Right lung (tissue), 2 donors: ENCODE measurements at regions not wholly inside any gene's neighbourhood (a gene's known extent, or its start where the extent isn't known, plus 50 kb on each side); places are given as distances from the start of the nearest gene placed in this dataset.
"Not testable (repeated sequence)": the region's sequence is repeated elsewhere in the genome, so short reads cannot be mapped to it uniquely, and the experiment has no call there.

Experiments
- DNase-seq, 2 donors: peaks; one replicate each; pipeline ENCODE4 v3.0.0-alpha.2; 2013

DNA sequence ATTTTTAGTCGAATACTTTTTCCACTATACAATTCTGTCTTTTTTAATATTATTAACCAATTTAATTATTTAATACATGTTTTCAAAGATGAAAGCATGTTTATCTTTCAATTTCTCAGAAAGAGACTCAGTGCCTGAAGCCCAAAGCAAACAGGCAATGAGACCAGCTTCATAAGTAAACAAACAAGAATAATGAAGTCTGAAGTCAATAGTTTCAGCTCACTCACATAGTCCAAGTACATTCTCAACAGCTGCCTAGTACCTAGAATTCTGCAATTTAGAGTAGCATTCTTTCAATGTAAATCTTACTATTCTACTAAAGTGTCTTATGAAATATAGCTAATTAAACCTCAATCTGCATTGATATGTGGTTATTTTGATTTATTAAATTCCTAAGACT lies 626.5 kb upstream of the NRSN1 start:
- DNase-seq, result no peak

DNA sequence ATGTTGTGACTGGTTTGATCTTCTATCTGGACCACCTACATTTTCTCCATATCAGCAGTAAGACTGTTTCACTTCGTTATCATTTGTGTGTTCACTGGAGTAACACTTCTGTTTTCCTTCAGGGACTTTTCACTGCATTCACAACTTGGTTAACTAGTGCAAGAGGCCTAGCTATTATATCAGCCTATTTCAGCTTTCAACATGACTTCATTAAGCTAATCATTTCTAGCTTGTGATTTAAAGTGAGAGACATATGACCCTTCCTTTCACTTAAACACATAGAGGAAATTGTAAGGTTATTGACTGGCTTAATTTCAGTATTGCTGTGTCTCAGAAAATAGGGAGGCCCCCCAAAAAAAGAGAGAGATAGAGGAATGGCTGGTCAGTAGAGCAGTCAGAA lies 622.8 kb upstream of the NRSN1 start:
- DNase-seq, result no peak

DNA sequence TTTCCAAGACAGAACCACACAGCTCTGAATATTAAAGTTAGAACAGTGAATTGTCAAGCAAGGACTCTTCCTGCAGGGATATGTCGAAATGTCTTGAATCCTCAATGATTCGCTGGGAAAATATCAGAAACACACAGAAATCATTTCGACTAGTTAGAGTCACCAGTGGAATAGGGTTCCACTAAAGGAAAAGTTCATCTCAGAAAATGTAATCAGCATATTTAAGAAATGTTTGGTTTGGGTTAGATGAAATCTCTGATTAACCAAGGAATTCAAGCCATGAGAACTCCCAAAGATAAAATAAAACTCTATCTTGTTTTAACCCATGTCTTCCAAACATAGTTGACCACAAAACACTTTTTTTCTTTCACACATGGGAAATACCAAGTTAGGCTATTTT lies 621.0 kb upstream of the NRSN1 start:
- DNase-seq, result no peak

DNA sequence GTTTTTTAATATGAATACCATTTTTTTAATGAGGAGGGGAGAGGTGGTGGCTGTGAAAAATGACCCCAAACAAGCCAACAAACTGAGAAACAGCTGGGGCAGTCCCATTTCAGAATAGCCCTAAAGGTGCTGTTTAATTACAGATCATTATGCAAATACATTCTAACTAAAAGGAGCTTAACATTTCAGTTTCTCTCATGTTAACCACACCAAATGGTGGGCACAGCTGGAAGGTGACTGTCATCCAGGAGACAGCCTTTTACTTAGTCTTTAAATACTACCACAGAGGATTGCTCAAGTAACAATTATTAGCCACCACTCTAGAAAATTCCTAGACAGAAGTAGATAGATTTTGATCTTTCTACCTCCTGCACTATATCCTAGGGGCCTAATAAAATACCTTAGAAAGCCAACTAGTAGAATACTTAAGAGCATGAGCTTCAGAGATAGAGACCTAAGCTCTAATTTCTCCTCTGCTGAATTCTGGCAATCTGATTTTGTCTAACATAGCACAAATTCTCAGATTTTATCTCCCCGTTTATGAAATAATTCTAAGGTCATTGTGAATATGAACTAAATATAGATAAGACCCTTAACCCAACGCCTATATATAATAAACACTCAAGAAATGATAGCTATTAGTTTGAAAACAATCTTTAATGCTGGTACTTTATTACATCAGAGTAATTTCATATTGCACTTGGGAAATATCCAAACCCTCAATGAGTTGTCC lies 615.1 kb upstream of the NRSN1 start:
- no peak for DNase-seq

- DNase-seq, result no peak
Measured at GRCh38 chr6:23511817-23512216, 614.2 kb upstream of the NRSN1 start.

DNA sequence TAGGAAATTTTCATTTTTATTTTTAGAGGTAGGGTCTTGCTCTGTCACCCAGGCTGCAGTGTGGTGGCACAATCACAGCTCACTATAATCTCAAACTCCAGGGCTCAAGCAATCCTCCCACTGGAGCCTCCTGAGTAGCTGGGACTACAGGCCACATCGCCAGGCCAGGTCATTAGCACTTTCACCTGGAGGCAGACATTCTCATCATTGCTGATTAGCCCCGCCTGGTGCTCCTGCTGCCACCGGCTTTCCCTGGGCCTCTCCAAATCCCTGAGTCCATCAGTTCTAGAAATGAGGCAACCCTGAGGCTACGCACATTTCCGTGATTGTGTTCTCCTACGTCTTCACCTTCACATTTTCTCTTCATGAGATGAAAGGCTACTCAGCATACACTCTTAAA lies 607.7 kb upstream of the NRSN1 start:
- no peak for DNase-seq

DNA sequence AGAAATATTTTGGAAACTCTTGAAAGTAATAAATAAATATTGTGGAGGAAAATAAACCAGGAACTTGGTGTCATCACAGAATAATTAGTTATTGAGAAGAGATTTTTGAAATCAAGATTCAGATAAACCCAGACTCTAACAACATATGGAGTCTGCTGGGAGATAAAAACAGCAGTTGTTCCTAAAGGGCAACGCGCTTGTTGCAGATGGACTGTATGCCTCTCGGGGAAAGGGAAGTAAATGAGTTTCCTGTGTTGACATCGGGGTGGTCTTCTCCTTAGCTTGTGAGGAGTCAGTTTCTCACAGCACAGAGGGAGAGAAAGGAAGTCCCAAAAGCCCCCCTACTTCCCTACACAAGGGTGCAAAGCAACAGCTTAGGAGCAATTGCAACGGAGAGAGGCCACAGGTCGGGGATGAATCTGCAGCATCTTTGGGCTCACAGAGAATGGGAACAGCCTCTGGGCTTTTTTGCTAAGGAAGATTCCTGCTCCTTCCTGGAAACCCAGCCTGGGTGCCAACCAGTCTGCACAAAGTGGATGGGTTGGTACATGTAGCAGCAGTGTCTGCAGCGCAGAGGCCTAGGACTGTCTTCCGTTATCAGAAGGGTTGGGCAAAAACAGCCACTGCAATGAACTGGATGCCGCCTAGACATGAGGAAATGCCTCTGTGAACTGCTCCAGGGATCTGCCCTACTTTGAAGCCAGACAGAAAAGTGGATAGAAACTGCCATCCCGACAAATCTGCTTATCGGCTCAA lies 603.0 kb upstream of the NRSN1 start:
- no peak for DNase-seq

GRCh38 chr6:23523771-23524170 lies 602.2 kb upstream of the NRSN1 start:
- DNase-seq, result no peak

DNA sequence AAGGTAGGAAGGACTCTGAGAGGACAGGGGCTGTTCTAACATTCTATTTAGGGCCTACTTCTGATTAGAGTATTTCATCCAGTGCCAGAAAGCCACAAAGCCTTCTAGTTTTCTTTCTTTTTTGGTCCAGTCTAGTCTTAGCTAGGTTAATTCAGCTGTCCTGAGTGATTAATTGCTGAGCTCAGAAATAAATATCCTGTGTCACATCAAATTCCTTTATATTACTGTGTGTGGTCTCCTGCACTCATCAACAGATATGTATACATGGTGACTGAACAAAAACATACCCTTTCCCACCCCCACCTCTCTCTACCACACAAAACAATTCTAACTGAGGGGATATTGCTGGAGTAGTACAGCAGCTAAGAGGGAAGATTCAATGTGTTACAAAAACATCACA lies 601.5 kb upstream of the NRSN1 start:
- no peak for DNase-seq

- DNase-seq, result no peak
Measured at GRCh38 chr6:23526526-23526925, 599.5 kb upstream of the NRSN1 start.

GRCh38 chr6:23529902-23530301 lies 596.1 kb upstream of the NRSN1 start:
- no peak for DNase-seq

- no peak for DNase-seq
Measured at GRCh38 chr6:23531666-23532065, 594.3 kb upstream of the NRSN1 start.

GRCh38 chr6:23532227-23532626 lies 593.8 kb upstream of the NRSN1 start:
- DNase-seq, result no peak

DNA sequence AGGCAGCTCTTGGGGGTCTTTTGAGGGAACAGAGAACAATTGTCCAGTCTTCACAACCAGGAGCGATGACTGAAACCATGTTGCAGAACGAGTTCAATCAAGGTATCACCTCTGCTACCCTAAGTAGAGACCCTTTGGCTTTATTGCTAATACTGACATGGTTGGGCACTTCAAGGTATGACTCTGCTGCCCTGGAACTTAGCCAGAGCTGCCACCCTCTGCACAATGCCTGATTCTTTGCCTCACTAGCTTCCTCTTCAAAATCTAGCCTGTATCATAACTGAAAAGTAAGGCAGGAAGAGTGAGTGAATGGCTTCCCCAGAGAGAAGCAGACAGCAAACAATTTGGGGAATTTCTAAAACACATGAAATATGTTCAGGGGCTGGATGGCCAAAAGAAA lies 592.7 kb upstream of the NRSN1 start:
- no peak for DNase-seq

- DNase-seq, result no peak
Measured at GRCh38 chr6:23533944-23534343, 592.1 kb upstream of the NRSN1 start.

DNA sequence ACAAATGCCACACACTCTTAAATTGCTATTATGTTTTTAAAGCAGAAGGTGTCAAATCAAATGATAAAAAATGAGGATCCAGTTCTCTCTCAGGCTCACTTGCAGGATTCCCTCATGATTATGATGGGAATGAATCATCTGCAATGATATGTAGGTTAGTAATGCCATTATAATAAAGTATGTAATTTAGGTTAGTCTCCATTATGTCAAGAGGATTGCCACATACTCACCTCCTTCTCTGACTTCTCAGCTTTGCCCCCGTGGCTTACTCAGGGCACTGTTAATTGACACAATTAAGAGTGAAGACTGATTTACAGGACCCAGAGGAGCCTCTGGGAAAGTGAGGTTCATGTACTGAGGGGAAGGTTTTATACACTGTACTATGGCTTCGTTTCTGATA lies 591.7 kb upstream of the NRSN1 start:
- DNase-seq, result no peak

- no peak for DNase-seq
Measured at GRCh38 chr6:23535101-23535500, 590.9 kb upstream of the NRSN1 start.

GRCh38 chr6:23537828-23538227 lies 588.2 kb upstream of the NRSN1 start:
- no peak for DNase-seq

GRCh38 chr6:23547851-23548250 lies 578.2 kb upstream of the NRSN1 start:
- DNase-seq, result no peak

DNA sequence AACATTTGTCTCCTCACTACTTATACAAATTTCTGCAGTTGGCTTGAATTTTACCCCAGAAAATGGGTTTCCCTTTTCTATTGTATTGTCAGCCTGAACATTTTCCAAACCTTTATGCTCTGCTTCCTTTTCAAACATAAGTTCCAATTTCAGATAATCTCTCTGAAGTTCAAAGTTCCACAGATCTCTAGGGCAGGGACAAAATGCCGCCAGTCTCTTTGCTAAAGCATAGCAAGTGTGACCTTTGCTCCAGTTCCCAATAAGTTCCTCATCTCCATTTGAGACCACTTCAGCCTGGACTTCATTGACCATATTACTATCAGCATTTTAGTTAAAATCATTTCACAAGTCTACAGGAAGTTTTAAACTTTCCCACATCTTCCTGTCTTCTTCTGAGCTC lies 571.1 kb upstream of the NRSN1 start:
- DNase-seq, result not testable (repeated sequence)

DNA sequence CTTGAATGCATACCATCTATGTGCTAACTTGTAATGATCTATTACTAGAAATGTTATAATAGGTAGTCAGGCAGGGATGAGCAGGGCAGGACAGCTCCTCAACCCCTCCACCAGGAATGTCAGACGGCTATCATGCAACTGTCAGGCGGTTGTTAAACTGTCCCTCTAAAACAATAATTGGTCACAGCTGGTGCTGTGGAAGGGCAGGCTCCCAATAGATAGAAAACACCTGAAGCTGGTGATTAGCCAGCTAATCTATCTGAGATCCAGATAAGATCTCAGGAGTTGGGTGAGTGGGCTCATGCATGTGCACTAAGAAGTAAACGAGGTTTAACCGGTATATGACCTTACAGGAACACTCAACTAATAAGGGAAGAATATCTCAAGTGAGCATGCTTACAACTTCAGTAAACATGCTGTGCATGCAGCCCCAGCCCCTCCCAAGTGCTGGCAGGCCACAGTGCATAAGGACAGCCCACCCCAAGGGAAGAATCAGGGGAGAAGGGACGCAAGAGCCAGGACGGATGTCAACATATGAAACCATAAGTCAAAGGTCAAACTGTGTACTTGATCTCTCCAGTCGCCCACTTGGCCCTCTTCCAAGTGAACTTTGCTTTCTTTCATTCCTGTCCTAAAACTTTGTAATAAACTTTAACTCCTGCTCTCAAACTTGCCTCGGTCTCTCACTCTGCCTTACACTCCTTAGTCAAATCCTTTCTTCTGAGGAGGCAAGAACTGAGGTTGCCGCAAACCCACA lies 566.2 kb upstream of the NRSN1 start:
- DNase-seq, result no peak

DNA sequence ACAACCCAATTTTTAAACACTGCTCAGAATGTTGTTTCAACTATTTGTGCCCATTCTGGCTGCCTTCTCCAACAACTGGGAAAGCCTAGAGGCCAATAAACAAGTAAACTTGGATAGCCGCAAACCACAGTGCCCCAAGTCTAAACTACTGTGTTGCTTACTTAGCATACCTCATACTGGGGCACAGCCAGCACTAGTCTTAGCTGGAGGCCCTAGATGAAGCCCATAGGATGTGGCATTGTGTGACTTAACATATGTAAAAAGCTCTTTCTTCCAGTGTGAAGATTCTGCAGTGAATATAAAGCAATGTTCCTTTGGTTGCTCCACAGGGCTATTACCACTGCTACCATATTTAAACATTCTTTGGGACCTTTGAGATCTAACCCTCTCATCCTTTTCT lies 564.3 kb upstream of the NRSN1 start:
- no peak for DNase-seq

- no peak for DNase-seq
Measured at GRCh38 chr6:23562554-23562953, 563.5 kb upstream of the NRSN1 start.
